IMR-90 (cell line): ENCODE measurements at regions not wholly inside any gene's neighbourhood (a gene's known extent, or its start where the extent isn't known, plus 50 kb on each side); places are given as distances from the start of the nearest gene placed in this dataset.

Experiments used
- ATAC-seq: fragments of 200-7000 bp; cut with Tn5 transposase; 2 replicates; pipeline ENCODE4 v1.9.1; 2020; ENCODE audit warnings: low read depth, mild to moderate bottlenecking, moderate library complexity
- BruUV-seq: library from RNA; stranded (reverse); fragments of 400-500 nt; replicated peaks from 2 replicates; lab custom pipeline; 2021; lab: Mats Ljungman, UMichigan
- CTCF ChIA-PET: fragments of 300-600 bp; formaldehyde crosslinking; extraction: SDS; loops from one replicate; lab custom pipeline; 2021; ENCODE audit warnings: antibody characterized with exemption; lab: Yijun Ruan, JAX
- POLR2A ChIA-PET: fragments of 300-600 bp; sonication (Branson Sonifier 250); formaldehyde crosslinking; loops from one replicate; lab custom pipeline; 2022; ENCODE audit warnings: antibody characterized with exemption; ENCODE audit not compliant: unreplicated experiment; lab: Charles Lee
- DNase-seq: peaks from one replicate; pipeline ENCODE4 v3.0.0; 2013
- H2AFZ ChIP-seq: replicated peaks from 2 replicates; pipeline ENCODE3; 2013; ENCODE audit warnings: low read length, mild to moderate bottlenecking; ENCODE audit not compliant: poor library complexity
- H2AK5ac ChIP-seq: 2 replicates; pipeline ENCODE4 v1.6.1; 2013; ENCODE audit warnings: low read depth, low read length, inconsistent platforms
- H2AK9ac ChIP-seq: replicated peaks from 2 replicates; pipeline ENCODE3; 2013; ENCODE audit warnings: mild to moderate bottlenecking, low read depth, low read length, moderate library complexity; ENCODE audit not compliant: poor library complexity
- H2BK120ac ChIP-seq: 2 replicates; pipeline ENCODE4 v1.6.1; 2013; ENCODE audit warnings: low read depth, low read length, inconsistent platforms
- H2BK15ac ChIP-seq: 3 replicates; pipeline ENCODE4 v1.6.1; 2013; ENCODE audit warnings: low read depth, low read length, inconsistent platforms
- H2BK20ac ChIP-seq: 2 replicates; pipeline ENCODE4 v1.6.1; 2013; ENCODE audit warnings: low read depth, mild to moderate bottlenecking, inconsistent platforms, low read length, moderate library complexity
- H2BK5ac ChIP-seq: 2 replicates; pipeline ENCODE4 v1.6.1; 2013; ENCODE audit warnings: mild to moderate bottlenecking, low read depth, low read length, inconsistent platforms; ENCODE audit not compliant: poor library complexity, severe bottlenecking
- H3K14ac ChIP-seq: replicated peaks from 2 replicates; pipeline ENCODE4 v1.6.1; 2013; ENCODE audit warnings: low read depth, low read length, inconsistent platforms
- H3K18ac ChIP-seq: 2 replicates; pipeline ENCODE4 v1.6.1; 2013; ENCODE audit warnings: low read depth, low read length, control low read depth
- H3K23ac ChIP-seq: 2 replicates; pipeline ENCODE4 v1.6.1; 2013; ENCODE audit warnings: low read depth, low read length, inconsistent platforms
- H3K27ac ChIP-seq: 2 replicates; pipeline ENCODE4 v1.5.1; 2013; ENCODE audit warnings: mild to moderate bottlenecking, control low read depth, low read length; ENCODE audit not compliant: insufficient read depth
- H3K27me3 ChIP-seq: 2 replicates; pipeline ENCODE4 v1.6.1; 2013; ENCODE audit warnings: low read length; ENCODE audit not compliant: control insufficient read depth, insufficient read depth
- H3K36me3 ChIP-seq: 2 replicates; pipeline ENCODE4 v1.6.1; 2013; ENCODE audit warnings: low read length, mixed read lengths; ENCODE audit not compliant: control insufficient read depth, insufficient read depth
- H3K4ac ChIP-seq: 2 replicates; pipeline ENCODE4 v1.6.1; 2013; ENCODE audit warnings: low read depth, low read length, inconsistent platforms
- H3K4me1 ChIP-seq: 2 replicates; pipeline ENCODE4 v1.6.1; 2013; ENCODE audit warnings: low read length, mixed read lengths; ENCODE audit not compliant: control insufficient read depth, insufficient read depth
- H3K4me2 ChIP-seq: 2 replicates; pipeline ENCODE4 v1.6.1; 2013; ENCODE audit warnings: low read depth, mild to moderate bottlenecking, control low read depth, low read length, moderate library complexity
- H3K4me3 ChIP-seq: 2 replicates; pipeline ENCODE4 v1.5.1; 2013; ENCODE audit warnings: low read depth, mild to moderate bottlenecking, control low read depth, low read length, moderate library complexity; ENCODE audit not compliant: insufficient read depth
- H3K56ac ChIP-seq: 2 replicates; pipeline ENCODE4 v1.6.1; 2013; ENCODE audit warnings: low read length, inconsistent platforms; ENCODE audit not compliant: insufficient read depth; ENCODE audit errors: extremely low read depth
- H3K79me1 ChIP-seq, 2 experiments: 2 replicates each; pipeline ENCODE4 v1.6.1; 2013; ENCODE audit warnings: low read length in 2 of 2, inconsistent platforms in 1 of 2, low read depth in 1 of 2
- H3K9ac ChIP-seq: 2 replicates; pipeline ENCODE4 v1.6.1; 2013; ENCODE audit warnings: low read depth, low read length, control low read depth
- H3K9me1 ChIP-seq: 2 replicates; pipeline ENCODE4 v1.6.1; 2013; ENCODE audit warnings: low read length, inconsistent platforms; ENCODE audit not compliant: insufficient read depth
- H3K9me3 ChIP-seq: 2 replicates; pipeline ENCODE4 v1.6.1; 2013; ENCODE audit warnings: low read length; ENCODE audit not compliant: control insufficient read depth, insufficient read depth
- H4K20me1 ChIP-seq: 2 replicates; pipeline ENCODE4 v1.6.1; 2013; ENCODE audit warnings: low read length, inconsistent platforms; ENCODE audit not compliant: insufficient read depth
- H4K5ac ChIP-seq: 2 replicates; pipeline ENCODE4 v1.6.1; 2013; ENCODE audit warnings: mild to moderate bottlenecking, low read depth, low read length, control low read depth
- H4K8ac ChIP-seq, 2 experiments: 2 replicates each; pipeline ENCODE4 v1.6.1; 2013; ENCODE audit warnings: low read depth in 2 of 2, low read length in 2 of 2, control low read depth in 1 of 2, inconsistent platforms in 1 of 2
- H4K91ac ChIP-seq: 2 replicates; pipeline ENCODE4 v1.6.1; 2013; ENCODE audit warnings: low read depth, low read length, inconsistent platforms; ENCODE audit not compliant: insufficient read depth
- BHLHE40 ChIP-seq: fragments of 150-350 bp; IDR thresholded peaks from 2 replicates; pipeline ENCODE4 v1.6.1; 2016; ENCODE audit warnings: mild to moderate bottlenecking, low read depth, low read length
- CEBPB ChIP-seq: IDR thresholded peaks from 2 replicates; pipeline ENCODE4 v1.6.1; 2012; ENCODE audit warnings: low read depth, low read length, improper control_type of control experiment
- CHD1 ChIP-seq: IDR thresholded peaks from 2 replicates; pipeline ENCODE4 v1.6.1; 2012; ENCODE audit warnings: low read depth, low read length, improper control_type of control experiment
- CTCF ChIP-seq: conservative IDR thresholded peaks from 2 replicates; pipeline ENCODE4 v1.5.1; 2012; ENCODE audit warnings: mild to moderate bottlenecking, low read depth, low read length, improper control_type of control experiment
- ELK1 ChIP-seq: fragments of 150-350 bp; IDR thresholded peaks from 2 replicates; pipeline ENCODE4 v1.6.1; 2016; ENCODE audit warnings: low read depth, mild to moderate bottlenecking, low read length, moderate library complexity, borderline replicate concordance
- FOS ChIP-seq: fragments of 150-350 bp; IDR thresholded peaks from 2 replicates; pipeline ENCODE4 v1.6.1; 2016; ENCODE audit warnings: low read depth, low read length
- MAFK ChIP-seq: IDR thresholded peaks from 2 replicates; pipeline ENCODE4 v1.6.1; 2012; ENCODE audit warnings: low read depth, low read length, improper control_type of control experiment
- MAZ ChIP-seq: IDR thresholded peaks from 2 replicates; pipeline ENCODE4 v1.6.1; 2012; ENCODE audit warnings: low read depth, mild to moderate bottlenecking, low read length, improper control_type of control experiment, moderate library complexity, borderline replicate concordance
- MXI1 ChIP-seq: IDR thresholded peaks from 2 replicates; pipeline ENCODE4 v1.6.1; 2012; ENCODE audit warnings: low read depth, mild to moderate bottlenecking, low read length, moderate library complexity, borderline replicate concordance
- NFE2L2 ChIP-seq: fragments of 150-350 bp; IDR thresholded peaks from 2 replicates; pipeline ENCODE4 v1.6.1; 2016; ENCODE audit warnings: low read depth, mild to moderate bottlenecking, low read length
- POLR2A ChIP-seq: IDR thresholded peaks from 2 replicates; pipeline ENCODE4 v1.6.1; 2012; ENCODE audit warnings: mild to moderate bottlenecking, low read depth, low read length
- RAD21 ChIP-seq: IDR thresholded peaks from 2 replicates; pipeline ENCODE4 v1.6.1; 2012; ENCODE audit warnings: low read length, improper control_type of control experiment
- RCOR1 ChIP-seq: IDR thresholded peaks from 2 replicates; pipeline ENCODE4 v1.6.1; 2012; ENCODE audit warnings: mild to moderate bottlenecking, low read length, improper control_type of control experiment; ENCODE audit not compliant: insufficient replicate concordance
- RFX5 ChIP-seq: IDR thresholded peaks from 2 replicates; pipeline ENCODE4 v1.8.0; 2012; ENCODE audit warnings: low read depth, mild to moderate bottlenecking, low read length, moderate library complexity
- SMC3 ChIP-seq: fragments of 150-350 bp; IDR thresholded peaks from 2 replicates; pipeline ENCODE4 v1.6.1; 2016; ENCODE audit warnings: low read depth, mild to moderate bottlenecking, antibody characterized with exemption, low read length, moderate library complexity
- USF2 ChIP-seq: fragments of 150-350 bp; IDR thresholded peaks from 2 replicates; pipeline ENCODE4 v1.6.1; 2017; ENCODE audit warnings: mild to moderate bottlenecking, antibody characterized with exemption, low read length, low read depth
- dilution Hi-C: fragments of 300-500 bp; cut with HindIII; formaldehyde crosslinking; loops from one replicate; pipeline ENCODE4 v1.14.3; 2018; ENCODE audit warnings: low sequenced_read_pairs; ENCODE audit not compliant: unreplicated experiment
- in situ Hi-C: fragments of 300-500 bp; cut with MboI; formaldehyde crosslinking; loops from 3 replicates; pipeline ENCODE4 v1.14.3; 2019; ENCODE audit warnings: low sequenced_read_pairs, inconsistent platforms, mixed read lengths
- intact Hi-C: fragments of 100-400 bp; cut with micrococcal nuclease; formaldehyde crosslinking; loops from 2 replicates; pipeline ENCODE4 v1.10.0; 2022

- ATAC-seq: peak; percentile 77
- intact Hi-C loops: loop anchor here (2.0 to 5.0 kb wide), 3 partner anchors 633 to 1450 kb away; no protein-coding TSS in a partner anchor
Measured at GRCh38 chr4:149897783-149898182, 82.1 kb upstream of the IQCM start.

More at GRCh38 chr4:149897783-149898182, 82.1 kb upstream of the IQCM start:
- DNase-seq: peak; percentile 26
- TF ChIP-seq BHLHE40: no peak
- TF ChIP-seq USF2: no peak
- TF ChIP-seq CHD1: no peak
- no peak for TF ChIP-seq RFX5
- no peak for TF ChIP-seq RCOR1
- no peak for TF ChIP-seq ELK1
- TF ChIP-seq FOS: no peak
- peak; percentile 50 for TF ChIP-seq SMC3
- no peak for TF ChIP-seq CEBPB
- TF ChIP-seq NFE2L2: no peak
- TF ChIP-seq MAZ: no peak
- no peak for TF ChIP-seq MAFK
- no peak for TF ChIP-seq POLR2A
- TF ChIP-seq MXI1: no peak
- peak; percentile 73 for TF ChIP-seq RAD21
- peak; percentile 59 for TF ChIP-seq CTCF
- Histone ChIP-seq H3K4ac (no peak overlapping the region), H3K27me3 (no peaks in the 10 kb centered on the region), H3K36me3 (no peaks in the 10 kb centered on the region), H2BK15ac (no peak overlapping the region), H2BK5ac (no peak overlapping the region), H3K27ac (no peak overlapping the region), H4K5ac (no peak overlapping the region), H3K4me3 (no peak overlapping the region), H2AK9ac (no peak overlapping the region), H3K4me1 (no peaks in the 10 kb centered on the region), H3K23ac (no peak overlapping the region), H2BK120ac (no peak overlapping the region), H3K9me1 (no peaks in the 10 kb centered on the region), H2AK5ac (no peak overlapping the region), H2BK20ac (no peak overlapping the region), H3K9ac (no peak overlapping the region), H3K18ac (no peak overlapping the region), H2AFZ (no peak overlapping the region), H3K14ac (no peak overlapping the region), H4K20me1 (no peaks in the 10 kb centered on the region), H3K9me3 (no peaks in the 10 kb centered on the region), H4K91ac (no peak overlapping the region), H3K56ac (no peak overlapping the region), H3K79me1 (no peaks in the 10 kb centered on the region), H4K8ac (no peak overlapping the region), H3K4me2 (no peak overlapping the region)
- BruUV-seq: no TSS peak
- ChIA-PET POLR2A (no interaction called here), CTCF (interaction anchor here (0.6 to 1.1 kb wide), 4 partner anchors 12 to 526 kb away, joined by 3 to 6 read pairs (median 4); no protein-coding TSS in a partner anchor)
- dilution Hi-C loops (no loop called here), in situ Hi-C loops (loop anchor here (5.0 to 25.0 kb wide), 2 partner anchors 525 to 935 kb away; no protein-coding TSS in a partner anchor)
